Endothelial cell of umbilical vein (primary cell): ENCODE measurements at regions not wholly inside any gene's neighbourhood (a gene's known extent, or its start where the extent isn't known, plus 50 kb on each side); places are given as distances from the start of the nearest gene placed in this dataset.

Experiments used
- BruUV-seq: library from RNA; stranded (reverse); fragments of 400-500 nt; replicated peaks from 2 replicates; lab custom pipeline; 2021; lab: Mats Ljungman, UMichigan
- CTCF ChIA-PET: fragments of 300-600, 350-600 bp; sonication (Branson Sonifier 250); formaldehyde crosslinking; loops from one replicate; lab custom pipeline; 2021; ENCODE audit warnings: antibody characterized with exemption, inconsistent platforms; lab: Charles Lee
- POLR2A ChIA-PET: fragments of 300-600, 350-600 bp; sonication (Branson Sonifier 250); formaldehyde crosslinking; loops from one replicate; lab custom pipeline; 2021; ENCODE audit warnings: antibody characterized with exemption, inconsistent platforms; lab: Charles Lee
- DNase-seq: peaks from one replicate; pipeline ENCODE4 v3.0.0-alpha.2; 2011; ENCODE audit warnings: low read depth, low spot score
- FAIRE-seq: peaks from 2 replicates; lab custom pipeline; 2011; peaks lifted over from hg19 to GRCh38; lab: Jason Lieb, UNC
- H2AFZ ChIP-seq: 2 replicates; pipeline ENCODE4 v1.6.0; 2012; ENCODE audit warnings: low read depth, low read length, control low read depth, inconsistent platforms
- H3K27ac ChIP-seq: 2 replicates; pipeline ENCODE4 v1.5.1; 2011; ENCODE audit warnings: low read depth, mild to moderate bottlenecking, control low read depth, low read length, moderate library complexity; ENCODE audit not compliant: insufficient read depth
- H3K27me3 ChIP-seq, 2 experiments: 2 replicates each; pipeline versions ENCODE4 v1.6.0 to v1.6.1; 2011; ENCODE audit warnings: low read length in 2 of 2, mixed read lengths in 1 of 2; ENCODE audit not compliant: control insufficient read depth in 2 of 2, insufficient read depth in 2 of 2
- H3K36me3 ChIP-seq, 2 experiments: 2 replicates in 1 of 2; 3 replicates in 1 of 2; pipeline ENCODE4 v1.5.1; 2011; ENCODE audit warnings: low read length in 2 of 2, mild to moderate bottlenecking in 1 of 2, moderate library complexity in 1 of 2; ENCODE audit not compliant: control insufficient read depth in 2 of 2, insufficient read depth in 2 of 2; ENCODE audit errors: extremely low read depth in 1 of 2
- H3K4me1 ChIP-seq: 3 replicates; pipeline ENCODE4 v1.5.1; 2011; ENCODE audit warnings: mild to moderate bottlenecking, low read length; ENCODE audit not compliant: control insufficient read depth, insufficient read depth; ENCODE audit errors: extremely low read depth
- H3K4me2 ChIP-seq: 2 replicates; pipeline ENCODE4 v1.6.1; 2011; ENCODE audit warnings: low read length, control low read depth, mixed read lengths; ENCODE audit not compliant: insufficient read depth
- H3K4me3 ChIP-seq, 3 experiments: fragments of 200-600 bp in 1 of 3; sonication (generic), shearing (Covaris generic) in 1 of 3; replicated peaks in 1 of 3; 2 replicates each; pipeline ENCODE4 v1.5.1; 2011 to 2016; ENCODE audit warnings: control low read depth in 3 of 3, low read length in 3 of 3, mild to moderate bottlenecking in 2 of 3, inconsistent platforms in 1 of 3, low read depth in 1 of 3, moderate library complexity in 1 of 3; ENCODE audit not compliant: insufficient read depth in 1 of 3
- H3K79me2 ChIP-seq: 2 replicates; pipeline ENCODE4 v1.6.0; 2012; ENCODE audit warnings: low read length, inconsistent platforms; ENCODE audit not compliant: control insufficient read depth, insufficient read depth
- H3K9ac ChIP-seq: replicated peaks from 2 replicates; pipeline ENCODE3; 2011; ENCODE audit warnings: low read length, control low read depth; ENCODE audit not compliant: insufficient read depth; ENCODE audit errors: extremely low read depth
- H3K9me1 ChIP-seq: replicated peaks from 3 replicates; pipeline ENCODE4 v1.6.0; 2011; ENCODE audit warnings: mild to moderate bottlenecking, low read length; ENCODE audit not compliant: control insufficient read depth, insufficient read depth; ENCODE audit errors: extremely low read depth
- H3K9me3 ChIP-seq: replicated peaks from 2 replicates; pipeline ENCODE4 v1.5.1; 2012; ENCODE audit warnings: low read length, inconsistent platforms; ENCODE audit not compliant: control insufficient read depth, insufficient read depth
- H4K20me1 ChIP-seq: replicated peaks from 2 replicates; pipeline ENCODE3; 2011; ENCODE audit warnings: mild to moderate bottlenecking, low read length; ENCODE audit not compliant: control insufficient read depth, insufficient read depth; ENCODE audit errors: extremely low read depth
- CTCF ChIP-seq, 2 donors: IDR thresholded peaks; 1 replicate in 1 of 2; 2 replicates in 1 of 2; pipeline ENCODE4 v1.5.1; 2011; ENCODE audit warnings: low read length in 2 of 2, mild to moderate bottlenecking in 2 of 2, moderate library complexity in 2 of 2, control low read depth in 1 of 2, inconsistent platforms in 1 of 2, low read depth in 1 of 2; ENCODE audit not compliant: insufficient read depth in 1 of 2; ENCODE audit errors: extremely low read depth in 1 of 2
- EZH2 ChIP-seq: IDR thresholded peaks from 2 replicates; pipeline ENCODE4 v1.6.1; 2012; ENCODE audit warnings: borderline replicate concordance, low read depth, mild to moderate bottlenecking, moderate library complexity, low read length, inconsistent platforms; ENCODE audit not compliant: severe bottlenecking
- FOS ChIP-seq: IDR thresholded peaks from 2 replicates; pipeline ENCODE4 v1.6.1; 2011; ENCODE audit warnings: mild to moderate bottlenecking, low read length, moderate library complexity, borderline replicate concordance; ENCODE audit not compliant: insufficient read depth
- GATA2 ChIP-seq: IDR thresholded peaks from 2 replicates; pipeline ENCODE4 v1.7.0; 2011; ENCODE audit warnings: low read depth, mild to moderate bottlenecking, moderate library complexity, mixed read lengths, low read length; ENCODE audit not compliant: insufficient read length, insufficient read depth
- JUN ChIP-seq: IDR thresholded peaks from 2 replicates; pipeline ENCODE4 v1.6.1; 2011; ENCODE audit warnings: borderline replicate concordance, low read depth; ENCODE audit not compliant: insufficient read length, insufficient read depth
- MAX ChIP-seq: IDR thresholded peaks from 2 replicates; pipeline ENCODE4 v1.6.1; 2011; ENCODE audit not compliant: insufficient read depth, insufficient read length
- MYC ChIP-seq: IDR thresholded peaks from one replicate; pipeline ENCODE4 v1.6.1; 2011; ENCODE audit warnings: mild to moderate bottlenecking, low read depth, low read length
- POLR2A ChIP-seq: IDR thresholded peaks from 2 replicates; pipeline ENCODE4 v1.6.1; 2012; ENCODE audit warnings: low read depth, mild to moderate bottlenecking, control low read depth, low read length
- POLR2AphosphoS5 ChIP-seq: IDR thresholded peaks from 2 replicates; pipeline ENCODE4 v1.6.1; 2012; ENCODE audit warnings: low read depth, mild to moderate bottlenecking, control low read depth, low read length, moderate library complexity; ENCODE audit not compliant: insufficient read depth
- dilution Hi-C: fragments of 300-500 bp; cut with MboI; formaldehyde crosslinking; loops from one replicate; pipeline ENCODE4 v1.15.0; 2019; ENCODE audit warnings: low sequenced_read_pairs; ENCODE audit not compliant: extremely low pct_ligation_motif_present
- intact Hi-C: fragments of 100-400 bp; cut with micrococcal nuclease; formaldehyde crosslinking; loops from one replicate; pipeline ENCODE4 v1.10.0; 2022

GRCh38 chr2:100196786-100197494, 54.5 kb upstream of the AFF3 start:
- dilution Hi-C loops, result no loop called here
- Histone ChIP-seq H3K4me3 (no peak overlapping the region), H4K20me1 (no peaks in the 10 kb centered on the region), H3K9me3 (no peaks in the 10 kb centered on the region), H3K79me2 (no peaks in the 10 kb centered on the region), H3K36me3 (no peaks in the 10 kb centered on the region), H3K9ac (peak overlapping the region; percentile 14), H3K9me1 (no peaks in the 10 kb centered on the region), H3K27ac (peak overlapping the region; percentile 19), H2AFZ (peak overlapping the region; percentile 84), H3K4me2 (no peak overlapping the region), H3K4me1 (peaks cover 53% of the 10 kb centered on the region), H3K27me3 (no peaks in the 10 kb centered on the region)
- BruUV-seq, result no TSS peak
- ChIA-PET POLR2A (no interaction called here), CTCF (interaction anchor here (0.6 to 2.3 kb wide), 8 partner anchors 12 to 666 kb away, joined by 3 to 16 read pairs (median 3); no protein-coding TSS in a partner anchor)
- DNase-seq (no peak), FAIRE-seq (no peak)
- TF ChIP-seq GATA2 (no peak), JUN (no peak), EZH2 (no peak), MYC (no peak), POLR2A (no peak), FOS (no peak), CTCF (IDR thresholded peaks at IDR 0.05; ENCODE audit: extremely low read depth in 1 of 2, insufficient read depth in 1 of 2, low read depth in 1 of 2, low read length in 2 of 2) (no peak), MAX (no peak), POLR2AphosphoS5 (no peak)
- intact Hi-C loops, result loop anchor here (5.0 kb wide), 1 partner anchor 315 kb away; no protein-coding TSS in a partner anchor
